DND-41 (cell line): ENCODE measurements at regions not wholly inside any gene's neighbourhood (a gene's known extent, or its start where the extent isn't known, plus 50 kb on each side); places are given as distances from the start of the nearest gene placed in this dataset.
"Not testable (repeated sequence)": the region's sequence is repeated elsewhere in the genome, so short reads cannot be mapped to it uniquely, and the experiment has no call there.

ENCODE experiments used
- ATAC-seq: fragments of 200-7000 bp; cut with Tn5 transposase; 3 replicates; pipeline ENCODE4 v1.9.1; 2021; ENCODE audit warnings: low read depth; ENCODE audit not compliant: insufficient read depth
- DNase-seq: peaks from one replicate; pipeline ENCODE4 v3.0.0-alpha.2; 2020
- H2AFZ ChIP-seq: 2 replicates; pipeline ENCODE4 v1.6.0; 2012; ENCODE audit warnings: low read depth, low read length
- H3K27ac ChIP-seq: 2 replicates; pipeline ENCODE4 v1.5.1; 2012; ENCODE audit warnings: low read length, inconsistent platforms
- H3K27me3 ChIP-seq: fragments of 200-600 bp; sonication (generic); 2 replicates; pipeline ENCODE4 v1.6.0; 2012; ENCODE audit warnings: low read length, mild to moderate bottlenecking, inconsistent platforms; ENCODE audit not compliant: insufficient read depth, poor library complexity
- H3K36me3 ChIP-seq: 2 replicates; pipeline ENCODE4 v1.5.1; 2012; ENCODE audit warnings: low read length, inconsistent platforms; ENCODE audit not compliant: insufficient read depth
- H3K4me1 ChIP-seq: 2 replicates; pipeline ENCODE4 v1.5.1; 2012; ENCODE audit warnings: mild to moderate bottlenecking, low read length; ENCODE audit not compliant: insufficient read depth
- H3K4me2 ChIP-seq: 2 replicates; pipeline ENCODE4 v1.6.0; 2012; ENCODE audit warnings: mild to moderate bottlenecking, moderate library complexity, low read length, inconsistent platforms; ENCODE audit not compliant: insufficient read depth
- H3K4me3 ChIP-seq, 2 experiments: fragments of 200-600 bp in 1 of 2; shearing (Covaris generic) in 1 of 2; 2 replicates each; pipeline ENCODE4 v1.5.1; 2012 to 2016; ENCODE audit warnings: inconsistent platforms in 2 of 2, low read length in 2 of 2, mild to moderate bottlenecking in 2 of 2, low read depth in 1 of 2, moderate library complexity in 1 of 2
- H3K79me2 ChIP-seq: 2 replicates; pipeline ENCODE4 v1.6.0; 2012; ENCODE audit warnings: low read length, inconsistent platforms; ENCODE audit not compliant: insufficient read depth
- H3K9ac ChIP-seq: 2 replicates; pipeline ENCODE4 v1.6.0; 2012; ENCODE audit warnings: low read depth, mild to moderate bottlenecking, inconsistent platforms, low read length, moderate library complexity
- H3K9me3 ChIP-seq: 2 replicates; pipeline ENCODE4 v1.5.1; 2012; ENCODE audit warnings: low read length, moderate library complexity, mild to moderate bottlenecking, inconsistent platforms; ENCODE audit not compliant: insufficient read depth, severe bottlenecking
- H4K20me1 ChIP-seq: 2 replicates; pipeline ENCODE4 v1.6.0; 2012; ENCODE audit warnings: low read length; ENCODE audit not compliant: insufficient read depth
- EZH2 ChIP-seq: IDR thresholded peaks from 3 replicates; pipeline ENCODE4 v1.6.1; 2012; ENCODE audit warnings: borderline replicate concordance, low read depth, mild to moderate bottlenecking, moderate library complexity, low read length, inconsistent platforms; ENCODE audit not compliant: severe bottlenecking
- TF ChIP-seq, protein P1 (sequence below): IDR thresholded peaks from 2 replicates; pipeline ENCODE4 v1.5.1; 2012; ENCODE audit warnings: borderline replicate concordance, low read length, moderate library complexity, mild to moderate bottlenecking; ENCODE audit not compliant: poor library complexity, severe bottlenecking; ENCODE audit errors: extremely low read depth

- H3K9ac ChIP-seq: no peak overlapping the region
- no peak overlapping the region for H2AFZ ChIP-seq
- ATAC-seq (no peak), DNase-seq (no peak)
- no peaks in the 10 kb centered on the region for H3K36me3 ChIP-seq
- no peaks in the 10 kb centered on the region for H3K9me3 ChIP-seq
- H3K4me3 ChIP-seq: no peak overlapping the region
- no peaks in the 10 kb centered on the region for H3K79me2 ChIP-seq
- H3K4me2 ChIP-seq: no peak overlapping the region
- H4K20me1 ChIP-seq: no peaks in the 10 kb centered on the region
- no peak for TF ChIP-seq EZH2
- TF ChIP-seq, protein P1, sequence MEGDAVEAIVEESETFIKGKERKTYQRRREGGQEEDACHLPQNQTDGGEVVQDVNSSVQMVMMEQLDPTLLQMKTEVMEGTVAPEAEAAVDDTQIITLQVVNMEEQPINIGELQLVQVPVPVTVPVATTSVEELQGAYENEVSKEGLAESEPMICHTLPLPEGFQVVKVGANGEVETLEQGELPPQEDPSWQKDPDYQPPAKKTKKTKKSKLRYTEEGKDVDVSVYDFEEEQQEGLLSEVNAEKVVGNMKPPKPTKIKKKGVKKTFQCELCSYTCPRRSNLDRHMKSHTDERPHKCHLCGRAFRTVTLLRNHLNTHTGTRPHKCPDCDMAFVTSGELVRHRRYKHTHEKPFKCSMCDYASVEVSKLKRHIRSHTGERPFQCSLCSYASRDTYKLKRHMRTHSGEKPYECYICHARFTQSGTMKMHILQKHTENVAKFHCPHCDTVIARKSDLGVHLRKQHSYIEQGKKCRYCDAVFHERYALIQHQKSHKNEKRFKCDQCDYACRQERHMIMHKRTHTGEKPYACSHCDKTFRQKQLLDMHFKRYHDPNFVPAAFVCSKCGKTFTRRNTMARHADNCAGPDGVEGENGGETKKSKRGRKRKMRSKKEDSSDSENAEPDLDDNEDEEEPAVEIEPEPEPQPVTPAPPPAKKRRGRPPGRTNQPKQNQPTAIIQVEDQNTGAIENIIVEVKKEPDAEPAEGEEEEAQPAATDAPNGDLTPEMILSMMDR: no peak
- H3K27me3 ChIP-seq: peaks cover 11% of the 10 kb centered on the region
- no peak overlapping the region for H3K27ac ChIP-seq
- H3K4me1 ChIP-seq: no peaks in the 10 kb centered on the region
These were observed 229.6 kb downstream of the BAMBI start for GRCh38 chr10:28906934-28907333.

DNA sequence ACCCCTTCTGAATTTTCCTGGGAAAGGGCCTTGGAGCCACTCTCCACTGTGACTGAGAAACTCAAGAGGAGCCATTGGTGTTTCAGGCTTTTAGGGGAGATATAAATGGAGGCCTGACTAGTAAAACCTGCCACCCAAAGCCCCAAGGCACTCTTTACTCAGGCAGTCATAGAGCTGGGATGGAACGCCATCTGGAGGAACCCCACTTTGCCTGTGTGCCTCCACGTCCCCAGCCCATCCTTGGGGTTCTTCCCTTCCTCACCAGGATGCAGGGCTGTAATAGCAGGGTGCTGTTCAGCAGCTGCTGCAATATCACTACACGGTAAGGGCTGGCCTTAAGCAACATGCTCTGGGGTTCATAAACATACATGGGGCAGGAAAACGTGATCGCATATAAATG is 232.6 kb downstream of the BAMBI start:
- no peaks in the 10 kb centered on the region for H4K20me1 ChIP-seq
- no peak overlapping the region for H2AFZ ChIP-seq
- H3K4me3 ChIP-seq: no peak overlapping the region
- no peak overlapping the region for H3K9ac ChIP-seq
- no peaks in the 10 kb centered on the region for H3K36me3 ChIP-seq
- no peak for DNase-seq
- H3K27me3 ChIP-seq: peaks cover 3% of the 10 kb centered on the region
- TF ChIP-seq, protein P1: no peak
- TF ChIP-seq EZH2: no peak
- no peak overlapping the region for H3K4me2 ChIP-seq
- no peak overlapping the region for H3K27ac ChIP-seq
- no peaks in the 10 kb centered on the region for H3K4me1 ChIP-seq
- no peaks in the 10 kb centered on the region for H3K9me3 ChIP-seq
- ATAC-seq: no peak
- H3K79me2 ChIP-seq: no peaks in the 10 kb centered on the region

- H3K9ac ChIP-seq: no peak overlapping the region
- ATAC-seq (no peak), DNase-seq (no peak)
- H4K20me1 ChIP-seq: no peaks in the 10 kb centered on the region
- H3K9me3 ChIP-seq: no peaks in the 10 kb centered on the region
- no peak overlapping the region for H2AFZ ChIP-seq
- H3K4me2 ChIP-seq: no peak overlapping the region
- no peaks in the 10 kb centered on the region for H3K79me2 ChIP-seq
- no peak overlapping the region for H3K4me3 ChIP-seq
- TF ChIP-seq, protein P1: no peak
- no peak for TF ChIP-seq EZH2
- H3K4me1 ChIP-seq: no peaks in the 10 kb centered on the region
- H3K36me3 ChIP-seq: no peaks in the 10 kb centered on the region
- H3K27me3 ChIP-seq: peaks cover 3% of the 10 kb centered on the region
- H3K27ac ChIP-seq: no peak overlapping the region
These were observed 233.6 kb downstream of the BAMBI start for GRCh38 chr10:28910956-28911355.

GRCh38 chr10:28911511-28911910 is 234.2 kb downstream of the BAMBI start:
- not testable (repeated sequence) for DNase-seq, H3K79me2 ChIP-seq, H3K9me3 ChIP-seq, ATAC-seq, H3K27me3 ChIP-seq, H3K36me3 ChIP-seq, H3K4me3 ChIP-seq, H3K4me1 ChIP-seq, H4K20me1 ChIP-seq, H3K4me2 ChIP-seq, H3K9ac ChIP-seq, H3K27ac ChIP-seq, H2AFZ ChIP-seq
